Muscle of arm (tissue), 1 donor: ENCODE measurements at regions not wholly inside any gene's neighbourhood (a gene's known extent, or its start where the extent isn't known, plus 50 kb on each side); places are given as distances from the start of the nearest gene placed in this dataset.
"Not testable (repeated sequence)": the region's sequence is repeated elsewhere in the genome, so short reads cannot be mapped to it uniquely, and the experiment has no call there.

ENCODE experiments used
- DNase-seq: peaks from one replicate; pipeline ENCODE4 v3.0.0-alpha.2; 2013

GRCh38 chr17:30586818-30587595 is 109.8 kb downstream of the GOSR1 start:
- no peak for DNase-seq

GRCh38 chr17:30584810-30585209 is 107.6 kb downstream of the GOSR1 start:
- DNase-seq = no peak

DNA sequence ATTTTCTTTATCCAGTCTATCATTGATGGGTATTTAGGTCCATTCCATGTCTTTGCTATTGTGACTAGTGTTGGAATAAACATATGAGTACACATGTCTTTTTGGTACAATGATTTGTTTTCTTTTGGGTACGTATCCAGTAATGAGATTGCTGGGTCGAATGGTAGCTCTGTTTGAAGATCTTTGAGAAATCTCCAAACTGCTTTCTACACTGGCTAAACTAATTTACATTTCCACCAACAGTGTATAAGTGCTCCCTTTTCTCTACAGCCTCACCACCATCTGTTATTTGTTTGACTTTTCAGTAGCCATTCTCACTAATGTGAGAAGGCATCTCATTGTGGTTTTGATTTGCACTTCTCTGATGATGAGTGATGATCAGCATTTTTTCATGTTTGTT is 103.7 kb downstream of the GOSR1 start:
- no peak for DNase-seq

- DNase-seq = no peak
Measured at GRCh38 chr17:30579610-30580315, 102.6 kb downstream of the GOSR1 start.

DNA sequence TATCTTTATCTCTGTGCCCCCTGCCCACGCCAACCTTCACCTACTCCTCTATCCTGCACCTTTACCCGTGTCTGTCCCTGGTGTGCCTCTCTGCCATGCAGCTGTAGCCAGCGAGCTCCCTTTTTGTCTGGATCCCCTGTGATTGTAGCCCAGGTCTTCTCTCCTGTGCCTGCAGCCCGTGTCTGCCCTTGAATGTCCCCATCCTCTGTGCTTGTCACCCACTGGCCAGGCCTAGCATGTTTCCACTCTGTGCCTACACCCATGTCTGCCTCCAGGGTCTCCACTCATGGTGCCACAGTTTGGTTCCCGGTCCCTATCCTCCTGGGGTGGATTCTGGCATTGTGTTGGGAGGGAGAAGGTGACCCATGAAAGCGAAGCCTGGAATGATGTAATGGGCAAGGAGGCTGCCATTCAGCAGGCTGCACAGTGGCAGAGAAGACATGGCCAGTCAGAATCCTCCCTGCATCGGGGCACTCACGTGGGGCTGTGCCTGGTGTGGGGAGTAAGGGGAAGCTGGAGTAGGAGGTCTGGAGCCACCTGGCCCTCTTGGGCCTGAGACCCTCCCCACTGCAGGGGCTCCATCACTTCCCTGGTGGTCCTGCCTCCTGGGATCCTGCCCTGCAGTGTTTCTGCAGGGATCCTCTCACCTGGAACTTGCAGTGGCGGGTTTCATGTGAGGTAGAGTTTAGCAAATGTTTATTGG is 101.0 kb downstream of the GOSR1 start:
- not testable (repeated sequence) for DNase-seq
